B cell (primary cell): ENCODE measurements at regions not wholly inside any gene's neighbourhood (a gene's known extent, or its start where the extent isn't known, plus 50 kb on each side); places are given as distances from the start of the nearest gene placed in this dataset.

Experiments used
- EZH2 ChIP-seq: IDR thresholded peaks from 2 replicates; pipeline ENCODE4 v1.6.1; 2012; ENCODE audit warnings: borderline replicate concordance, low read depth, mild to moderate bottlenecking, moderate library complexity, low read length; ENCODE audit not compliant: insufficient read depth, poor library complexity, severe bottlenecking
- TF ChIP-seq, protein P1 (sequence below): fragments of 200-600 bp; IDR thresholded peaks from one replicate; pipeline ENCODE4 v1.8.0; 2022; ENCODE audit warnings: antibody characterized with exemption, mild to moderate bottlenecking

DNA sequence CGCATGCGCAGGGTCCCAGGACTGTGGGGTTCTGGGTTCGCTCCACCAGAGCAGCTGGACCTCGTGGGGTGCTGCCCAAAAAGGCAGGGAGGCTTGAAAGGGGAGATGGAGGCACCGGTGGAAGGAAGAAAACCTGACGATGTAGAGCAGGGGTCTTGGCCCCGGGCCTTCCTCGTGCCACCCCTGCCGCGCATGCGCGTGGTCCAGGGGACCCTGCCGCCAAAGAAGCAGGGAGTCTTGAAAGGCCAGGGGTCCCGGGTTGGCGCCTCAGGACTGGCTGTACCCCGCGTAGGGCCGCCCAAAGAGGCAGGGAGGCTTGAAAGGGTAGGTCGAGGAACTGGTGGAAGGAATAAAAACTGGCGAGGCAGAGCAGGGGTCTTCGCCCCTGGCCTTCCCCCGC is 321.0 kb downstream of the ALG10 start:
- TF ChIP-seq, protein P1, sequence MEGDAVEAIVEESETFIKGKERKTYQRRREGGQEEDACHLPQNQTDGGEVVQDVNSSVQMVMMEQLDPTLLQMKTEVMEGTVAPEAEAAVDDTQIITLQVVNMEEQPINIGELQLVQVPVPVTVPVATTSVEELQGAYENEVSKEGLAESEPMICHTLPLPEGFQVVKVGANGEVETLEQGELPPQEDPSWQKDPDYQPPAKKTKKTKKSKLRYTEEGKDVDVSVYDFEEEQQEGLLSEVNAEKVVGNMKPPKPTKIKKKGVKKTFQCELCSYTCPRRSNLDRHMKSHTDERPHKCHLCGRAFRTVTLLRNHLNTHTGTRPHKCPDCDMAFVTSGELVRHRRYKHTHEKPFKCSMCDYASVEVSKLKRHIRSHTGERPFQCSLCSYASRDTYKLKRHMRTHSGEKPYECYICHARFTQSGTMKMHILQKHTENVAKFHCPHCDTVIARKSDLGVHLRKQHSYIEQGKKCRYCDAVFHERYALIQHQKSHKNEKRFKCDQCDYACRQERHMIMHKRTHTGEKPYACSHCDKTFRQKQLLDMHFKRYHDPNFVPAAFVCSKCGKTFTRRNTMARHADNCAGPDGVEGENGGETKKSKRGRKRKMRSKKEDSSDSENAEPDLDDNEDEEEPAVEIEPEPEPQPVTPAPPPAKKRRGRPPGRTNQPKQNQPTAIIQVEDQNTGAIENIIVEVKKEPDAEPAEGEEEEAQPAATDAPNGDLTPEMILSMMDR, result no peak
- TF ChIP-seq EZH2, result no peak
